ENCODE measurements at regions not wholly inside any gene's neighbourhood (a gene's known extent, or its start where the extent isn't known, plus 50 kb on each side); places are given as distances from the start of the nearest gene placed in this dataset.

- DNase-seq (ENCODE audit: low read depth), result no peak
- H3K4me3 ChIP-seq (ENCODE audit: low read depth, low read length), result no peak overlapping the region
- TF ChIP-seq MAX (IDR thresholded peaks at IDR 0.05; ENCODE audit: low read depth, low read length) (no peak), MYC (IDR thresholded peaks at IDR 0.05; ENCODE audit: low read depth, low read length) (no peak), POLR2A (IDR thresholded peaks at IDR 0.05; ENCODE audit: extremely low read depth, insufficient read length) (no peak)
These were observed 340.3 kb downstream of the EPHA7 start for GRCh38 chr6:93079061-93079460.

GRCh38 chr6:93073811-93074210 lies 345.5 kb downstream of the EPHA7 start:
- no peak for DNase-seq (ENCODE audit: low read depth)
- no peak overlapping the region for H3K4me3 ChIP-seq (ENCODE audit: low read depth, low read length)
- TF ChIP-seq MYC (IDR thresholded peaks at IDR 0.05; ENCODE audit: low read depth, low read length) (no peak), MAX (IDR thresholded peaks at IDR 0.05; ENCODE audit: low read depth, low read length) (no peak), POLR2A (IDR thresholded peaks at IDR 0.05; ENCODE audit: extremely low read depth, insufficient read length) (no peak)
- TF ChIP-seq, protein P1, sequence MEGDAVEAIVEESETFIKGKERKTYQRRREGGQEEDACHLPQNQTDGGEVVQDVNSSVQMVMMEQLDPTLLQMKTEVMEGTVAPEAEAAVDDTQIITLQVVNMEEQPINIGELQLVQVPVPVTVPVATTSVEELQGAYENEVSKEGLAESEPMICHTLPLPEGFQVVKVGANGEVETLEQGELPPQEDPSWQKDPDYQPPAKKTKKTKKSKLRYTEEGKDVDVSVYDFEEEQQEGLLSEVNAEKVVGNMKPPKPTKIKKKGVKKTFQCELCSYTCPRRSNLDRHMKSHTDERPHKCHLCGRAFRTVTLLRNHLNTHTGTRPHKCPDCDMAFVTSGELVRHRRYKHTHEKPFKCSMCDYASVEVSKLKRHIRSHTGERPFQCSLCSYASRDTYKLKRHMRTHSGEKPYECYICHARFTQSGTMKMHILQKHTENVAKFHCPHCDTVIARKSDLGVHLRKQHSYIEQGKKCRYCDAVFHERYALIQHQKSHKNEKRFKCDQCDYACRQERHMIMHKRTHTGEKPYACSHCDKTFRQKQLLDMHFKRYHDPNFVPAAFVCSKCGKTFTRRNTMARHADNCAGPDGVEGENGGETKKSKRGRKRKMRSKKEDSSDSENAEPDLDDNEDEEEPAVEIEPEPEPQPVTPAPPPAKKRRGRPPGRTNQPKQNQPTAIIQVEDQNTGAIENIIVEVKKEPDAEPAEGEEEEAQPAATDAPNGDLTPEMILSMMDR (IDR thresholded peaks at IDR 0.05; ENCODE audit: low read depth, low read length), result no peak

GRCh38 chr6:93069856-93070255 lies 349.5 kb downstream of the EPHA7 start:
- no peak for DNase-seq (ENCODE audit: low read depth)
- H3K4me3 ChIP-seq (ENCODE audit: low read depth, low read length), result no peak overlapping the region
- TF ChIP-seq MAX (IDR thresholded peaks at IDR 0.05; ENCODE audit: low read depth, low read length) (no peak), POLR2A (IDR thresholded peaks at IDR 0.05; ENCODE audit: extremely low read depth, insufficient read length) (no peak), MYC (IDR thresholded peaks at IDR 0.05; ENCODE audit: low read depth, low read length) (no peak)
- TF ChIP-seq, protein P1 (IDR thresholded peaks at IDR 0.05; ENCODE audit: low read depth, low read length), result no peak

GRCh38 chr6:93059911-93060310 lies 359.4 kb downstream of the EPHA7 start:
- DNase-seq (ENCODE audit: low read depth), result no peak
- no peak for TF ChIP-seq MAX (IDR thresholded peaks at IDR 0.05; ENCODE audit: low read depth, low read length)
- no peak for TF ChIP-seq MYC (IDR thresholded peaks at IDR 0.05; ENCODE audit: low read depth, low read length)
- no peak for TF ChIP-seq POLR2A (IDR thresholded peaks at IDR 0.05; ENCODE audit: extremely low read depth, insufficient read length)
- TF ChIP-seq, protein P1 (IDR thresholded peaks at IDR 0.05; ENCODE audit: low read depth, low read length), result no peak
- H3K4me3 ChIP-seq (ENCODE audit: low read depth, low read length), result no peak overlapping the region

DNA sequence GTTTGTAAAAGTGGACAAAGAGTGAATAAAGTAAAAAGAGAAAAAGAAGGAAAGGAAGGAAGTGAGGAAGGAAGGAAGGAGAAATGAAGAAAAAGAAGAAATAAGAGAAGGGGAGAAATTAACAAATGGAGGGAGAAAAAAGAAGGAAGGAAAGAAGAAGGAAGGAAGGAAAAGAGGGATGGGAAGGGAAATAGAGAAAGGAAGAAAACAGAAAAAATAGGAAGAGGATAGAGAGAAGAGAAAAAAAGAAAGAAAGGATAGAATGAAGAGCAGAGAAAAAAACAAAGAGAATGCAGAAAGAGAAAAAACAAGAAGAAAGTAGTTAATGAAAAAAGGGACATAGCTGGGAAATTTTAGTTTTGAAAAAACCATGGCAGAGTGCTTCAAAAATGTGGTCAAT lies 361.8 kb downstream of the EPHA7 start:
- H3K4me3 ChIP-seq (ENCODE audit: low read depth, low read length), result no peak overlapping the region
- TF ChIP-seq, protein P1 (IDR thresholded peaks at IDR 0.05; ENCODE audit: low read depth, low read length), result no peak
- TF ChIP-seq MAX (IDR thresholded peaks at IDR 0.05; ENCODE audit: low read depth, low read length) (no peak), POLR2A (IDR thresholded peaks at IDR 0.05; ENCODE audit: extremely low read depth, insufficient read length) (no peak), MYC (IDR thresholded peaks at IDR 0.05; ENCODE audit: low read depth, low read length) (no peak)
- no peak for DNase-seq (ENCODE audit: low read depth)

DNA sequence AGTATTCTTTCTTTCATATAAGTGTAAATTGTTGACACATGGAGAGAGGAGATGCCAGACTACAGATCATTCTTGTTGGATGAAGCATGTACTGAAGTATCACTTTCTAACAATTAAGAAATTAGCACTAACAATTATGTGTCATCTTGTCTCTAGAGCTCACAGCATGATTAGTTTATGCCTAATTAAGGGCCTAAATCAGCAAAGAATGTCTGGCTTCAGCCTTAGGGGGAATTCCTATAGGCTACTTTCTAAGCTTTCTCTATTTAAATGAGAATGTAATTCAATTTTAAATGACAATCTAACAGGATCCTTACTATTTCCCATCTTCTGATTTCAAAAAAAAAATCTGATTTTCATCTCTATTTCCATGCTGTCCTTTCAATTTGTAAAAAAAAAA lies 371.0 kb downstream of the EPHA7 start:
- DNase-seq (ENCODE audit: low read depth), result no peak
- TF ChIP-seq POLR2A (IDR thresholded peaks at IDR 0.05; ENCODE audit: extremely low read depth, insufficient read length) (no peak), MAX (IDR thresholded peaks at IDR 0.05; ENCODE audit: low read depth, low read length) (no peak), MYC (IDR thresholded peaks at IDR 0.05; ENCODE audit: low read depth, low read length) (no peak)
- TF ChIP-seq, protein P1 (IDR thresholded peaks at IDR 0.05; ENCODE audit: low read depth, low read length), result no peak
- no peak overlapping the region for H3K4me3 ChIP-seq (ENCODE audit: low read depth, low read length)
